Thymus (tissue), 11 donors: ENCODE measurements at regions not wholly inside any gene's neighbourhood (a gene's known extent, or its start where the extent isn't known, plus 50 kb on each side); places are given as distances from the start of the nearest gene placed in this dataset.

Source experiments
- DNase-seq, 9 donors: peaks; one replicate each; pipeline ENCODE4 v3.0.0-alpha.2; 2013; ENCODE audit warnings: low spot score in 9 of 9, low read depth in 6 of 9, missing footprints in 1 of 9
- H3K27ac ChIP-seq, 2 donors: one replicate each; pipeline ENCODE4 v1.5.1; 2013; ENCODE audit warnings: control low read depth in 1 of 2, low read depth in 1 of 2, low read length in 1 of 2, mild to moderate bottlenecking in 1 of 2, moderate library complexity in 1 of 2
- H3K27me3 ChIP-seq, 2 donors: one replicate each; pipeline ENCODE4 v1.5.1; 2013; ENCODE audit warnings: low read length in 1 of 2; ENCODE audit not compliant: control insufficient read depth in 2 of 2, insufficient read depth in 1 of 2
- H3K36me3 ChIP-seq, 2 donors: one replicate each; pipeline ENCODE4 v1.5.1; 2013; ENCODE audit warnings: low read length in 1 of 2, mild to moderate bottlenecking in 1 of 2, moderate library complexity in 1 of 2; ENCODE audit not compliant: control insufficient read depth in 2 of 2, insufficient read depth in 2 of 2
- H3K4me1 ChIP-seq, 2 donors: one replicate each; pipeline ENCODE4 v1.5.1; 2013; ENCODE audit warnings: low read length in 2 of 2; ENCODE audit not compliant: control insufficient read depth in 2 of 2, insufficient read depth in 2 of 2
- H3K4me3 ChIP-seq, 2 donors: one replicate each; pipeline ENCODE4 v1.5.1; 2013; ENCODE audit warnings: low read length in 2 of 2, control low read depth in 1 of 2, mild to moderate bottlenecking in 1 of 2
- H3K9me3 ChIP-seq, 2 donors: one replicate each; pipeline ENCODE4 v1.5.1; 2013; ENCODE audit warnings: low read length in 1 of 2, mild to moderate bottlenecking in 1 of 2; ENCODE audit not compliant: control insufficient read depth in 2 of 2, insufficient read depth in 1 of 2
- WGBS: extraction: QIAGEN DNeasy Blood & Tissue Kit; methylation state at CpG from one replicate; pipeline ENCODE4 v1.1.7; 2013; 5-methylcytosine and 5-hydroxymethylcytosine counted together
- donor health status: healthy.

DNA sequence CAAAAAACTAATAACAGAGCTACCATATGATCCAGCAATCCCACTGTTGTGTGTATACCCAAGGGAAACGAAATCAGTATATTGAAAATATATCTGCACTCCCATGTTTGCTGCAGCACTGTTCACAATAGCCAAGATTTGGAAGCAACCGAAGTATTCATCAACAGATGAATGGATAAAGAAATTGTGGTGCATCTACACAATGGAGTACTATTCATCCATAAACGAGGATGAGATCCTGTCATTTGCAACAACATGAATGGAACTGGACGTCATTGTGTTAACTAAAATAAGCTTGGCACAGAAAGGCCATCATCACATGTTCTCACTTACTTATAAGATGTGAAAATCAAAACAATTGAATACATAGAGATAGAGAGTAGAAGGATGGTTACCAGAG lies 402.1 kb downstream of the KCTD8 start:
- WGBS, result 88% methylated on average over 4 of the region's 4 CpGs
- Histone ChIP-seq H3K4me3 (no peak overlapping the region), H3K27me3 (no peaks in the 10 kb centered on the region), H3K9me3 (no peaks in the 10 kb centered on the region), H3K27ac (no peak overlapping the region), H3K4me1 (no peaks in the 10 kb centered on the region), H3K36me3 (no peaks in the 10 kb centered on the region)
- DNase-seq, result no peak

- no peak overlapping the region for H3K27ac ChIP-seq
- no peaks in the 10 kb centered on the region for H3K9me3 ChIP-seq
- DNase-seq, result no peak
- H3K4me3 ChIP-seq, result no peak overlapping the region
- WGBS, result 30% methylated on average over 6 of the region's 6 CpGs
- no peaks in the 10 kb centered on the region for H3K27me3 ChIP-seq
- H3K36me3 ChIP-seq, result no peaks in the 10 kb centered on the region
- H3K4me1 ChIP-seq, result no peaks in the 10 kb centered on the region
Measured at GRCh38 chr4:44056721-44057151, 391.9 kb downstream of the KCTD8 start.

DNA sequence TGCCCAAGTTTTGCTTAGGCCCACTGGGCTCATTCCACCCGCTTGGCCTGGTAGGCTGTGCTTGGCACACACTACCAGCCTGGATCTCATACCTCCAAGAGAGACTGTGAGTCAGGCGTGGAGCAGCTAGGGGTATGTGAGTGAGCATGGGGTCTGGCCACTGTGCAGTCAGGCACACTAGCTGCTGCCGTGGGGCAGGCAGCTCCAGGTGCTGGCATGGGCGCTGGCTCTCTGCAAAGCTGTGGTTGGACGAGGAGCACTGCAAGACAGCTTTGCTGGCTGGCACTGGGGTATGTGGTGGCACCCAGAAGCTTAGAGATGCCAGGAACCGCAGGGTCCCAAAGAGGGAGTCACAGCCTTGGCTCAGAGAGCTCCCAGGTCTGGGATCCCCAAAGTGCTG lies 377.8 kb downstream of the KCTD8 start:
- Histone ChIP-seq H3K4me3 (no peak overlapping the region), H3K4me1 (no peaks in the 10 kb centered on the region), H3K36me3 (no peaks in the 10 kb centered on the region), H3K27ac (no peak overlapping the region), H3K9me3 (peaks cover 0 to 20% of the 10 kb centered on the region in 2 donors), H3K27me3 (no peaks in the 10 kb centered on the region)
- 81% methylated on average over 6 of the region's 6 CpGs for WGBS
- DNase-seq, result no peak

DNA sequence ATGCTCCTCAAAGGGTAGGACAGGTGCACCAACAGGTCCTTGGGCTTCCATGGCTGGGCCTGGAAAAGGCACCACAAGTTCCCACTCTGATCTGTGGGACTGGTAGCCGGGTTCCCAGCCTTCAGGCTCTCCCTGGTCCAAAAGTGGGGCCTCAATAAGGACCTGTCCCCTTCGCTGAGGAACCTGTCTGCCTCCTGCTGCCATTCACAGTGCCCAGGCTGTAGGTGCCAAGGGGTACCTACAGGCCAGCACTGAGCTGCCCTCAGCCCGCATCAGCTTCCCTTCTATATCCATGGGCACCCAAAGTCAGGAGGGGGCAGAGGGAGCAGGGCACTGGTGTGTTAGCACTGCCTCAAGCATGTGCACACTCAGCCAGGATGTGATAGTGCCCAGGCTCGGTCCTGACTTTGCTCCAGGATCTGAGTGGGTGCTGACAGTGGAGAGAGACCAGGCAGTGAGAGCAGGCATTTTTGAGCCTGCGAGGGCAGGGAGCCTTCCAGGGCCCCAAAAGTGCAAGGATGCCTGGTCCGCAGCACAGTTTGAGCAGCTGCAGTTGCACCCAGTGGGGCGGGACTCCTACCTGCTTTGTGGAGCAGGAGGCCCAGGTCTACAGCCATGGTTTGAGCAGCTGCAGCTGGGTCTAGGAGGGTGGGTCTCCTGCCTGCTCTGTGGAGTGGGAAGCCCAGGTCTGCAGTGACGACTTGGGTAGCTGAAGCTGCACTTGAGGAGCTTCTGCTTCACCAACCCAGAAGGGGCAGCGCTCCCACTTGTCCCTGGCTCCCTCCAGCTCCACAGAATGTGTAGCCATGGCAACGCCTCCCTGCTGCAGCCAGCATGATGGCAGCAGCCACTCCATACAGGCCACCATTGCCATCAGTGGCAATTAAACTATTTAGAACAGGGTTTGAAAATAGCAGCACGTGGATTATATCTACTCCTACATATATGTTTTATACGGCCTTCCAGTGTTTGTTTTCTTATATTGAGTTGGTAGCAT lies 376.4 kb downstream of the KCTD8 start:
- Histone ChIP-seq H3K36me3 (no peaks in the 10 kb centered on the region), H3K4me3 (no peak overlapping the region), H3K9me3 (peaks cover 0 to 20% of the 10 kb centered on the region in 2 donors), H3K27ac (no peak overlapping the region), H3K27me3 (no peaks in the 10 kb centered on the region), H3K4me1 (no peaks in the 10 kb centered on the region)
- no peak for DNase-seq
- WGBS, result 88% methylated on average over 12 of the region's 12 CpGs

- H3K9me3 ChIP-seq, result peaks cover 0 to 1% of the 10 kb centered on the region in 2 donors
- no peaks in the 10 kb centered on the region for H3K36me3 ChIP-seq
- no peak overlapping the region for H3K27ac ChIP-seq
- DNase-seq, result no peak
- H3K4me3 ChIP-seq, result no peak overlapping the region
- no peaks in the 10 kb centered on the region for H3K4me1 ChIP-seq
- no peaks in the 10 kb centered on the region for H3K27me3 ChIP-seq
Measured at GRCh38 chr4:44086753-44087152, 361.9 kb downstream of the KCTD8 start.

DNA sequence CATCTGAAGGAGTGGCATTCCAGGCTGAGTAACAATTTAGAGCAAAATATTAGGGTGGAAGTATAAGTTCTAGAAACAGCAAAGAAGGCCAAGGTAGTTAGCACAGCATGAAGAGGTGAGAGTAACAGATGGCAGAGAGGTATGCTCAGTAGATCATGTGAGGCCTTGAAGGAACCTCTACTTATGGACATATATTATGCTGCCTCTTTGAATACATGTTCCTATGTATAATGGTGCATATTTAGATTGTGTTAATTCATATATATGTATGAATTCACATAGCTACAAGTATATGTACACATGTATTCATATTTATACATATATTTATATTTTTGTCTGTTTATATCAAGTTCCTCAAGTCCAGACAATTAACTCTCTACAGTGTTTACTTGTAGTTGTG lies 355.2 kb downstream of the KCTD8 start:
- H3K4me1 ChIP-seq, result no peaks in the 10 kb centered on the region
- H3K4me3 ChIP-seq, result no peak overlapping the region
- DNase-seq, result no peak
- no peaks in the 10 kb centered on the region for H3K27me3 ChIP-seq
- no peak overlapping the region for H3K27ac ChIP-seq
- H3K9me3 ChIP-seq, result no peaks in the 10 kb centered on the region
- H3K36me3 ChIP-seq, result no peaks in the 10 kb centered on the region

GRCh38 chr4:44098973-44099372 lies 349.6 kb downstream of the KCTD8 start:
- no peak for DNase-seq
- H3K9me3 ChIP-seq, result peaks cover 0 to 3% of the 10 kb centered on the region in 2 donors
- H3K4me3 ChIP-seq, result no peak overlapping the region
- H3K27me3 ChIP-seq, result no peaks in the 10 kb centered on the region
- no peaks in the 10 kb centered on the region for H3K4me1 ChIP-seq
- 88% methylated on average over 7 of the region's 7 CpGs for WGBS
- H3K27ac ChIP-seq, result no peak overlapping the region
- no peaks in the 10 kb centered on the region for H3K36me3 ChIP-seq

DNA sequence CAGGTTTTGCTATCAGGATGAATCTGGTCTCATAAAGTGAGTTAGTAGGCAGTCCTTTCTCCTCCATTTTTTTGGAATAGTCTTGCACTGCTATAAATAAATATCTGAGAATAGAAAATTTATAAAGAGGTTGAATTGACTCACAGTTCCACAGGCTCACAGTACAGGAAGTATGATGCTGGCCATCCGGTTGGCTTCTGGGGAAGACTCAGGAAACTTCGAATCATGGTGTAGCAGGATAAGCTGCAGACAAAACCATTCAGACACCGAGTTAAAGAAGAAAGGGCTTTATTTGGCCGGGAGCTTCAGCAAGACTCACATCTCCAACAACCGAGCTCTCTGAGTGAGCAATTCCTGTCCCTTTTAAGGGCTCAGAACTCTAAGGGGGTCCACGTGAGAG lies 348.2 kb downstream of the KCTD8 start:
- H3K9me3 ChIP-seq, result peaks cover 1 to 10% of the 10 kb centered on the region in 2 donors
- no peak for DNase-seq
- H3K4me3 ChIP-seq, result no peak overlapping the region
- H3K27me3 ChIP-seq, result no peaks in the 10 kb centered on the region
- 88% methylated on average over 6 of the region's 6 CpGs for WGBS
- no peaks in the 10 kb centered on the region for H3K4me1 ChIP-seq
- no peaks in the 10 kb centered on the region for H3K36me3 ChIP-seq
- H3K27ac ChIP-seq, result no peak overlapping the region

DNA sequence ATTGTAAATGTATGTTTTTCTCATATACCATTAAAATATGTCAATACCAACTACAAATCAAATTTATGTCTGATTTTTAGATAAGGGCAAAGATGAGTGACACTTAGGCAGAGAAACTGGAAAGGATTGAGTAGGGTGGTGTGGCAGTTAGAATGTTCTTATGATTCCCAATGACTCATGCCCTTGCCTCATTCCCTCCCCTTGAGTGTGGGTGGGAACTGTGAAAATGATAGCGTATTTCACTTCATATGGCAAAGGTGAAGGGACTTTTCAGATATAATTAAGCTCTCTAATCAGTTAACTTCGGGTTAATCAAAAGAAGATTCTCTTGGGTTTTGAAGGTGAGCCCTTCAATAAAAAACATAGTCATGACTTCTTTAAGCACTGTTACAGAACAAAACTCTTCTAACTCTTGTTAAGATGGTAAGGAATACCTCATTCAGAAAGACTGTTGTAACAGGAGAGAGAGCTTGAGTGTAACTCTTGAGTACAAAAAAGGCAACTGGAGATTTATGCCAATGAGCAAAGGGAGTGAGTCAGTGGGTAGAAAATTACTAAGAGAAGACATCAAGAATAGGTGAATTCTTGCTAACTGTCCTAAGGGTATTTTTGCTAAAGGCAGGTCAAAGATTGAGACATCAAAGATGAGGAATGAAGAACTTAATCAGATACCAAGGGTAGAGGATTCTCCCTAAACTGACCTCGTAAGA lies 329.5 kb downstream of the KCTD8 start:
- Histone ChIP-seq H3K4me1 (no peaks in the 10 kb centered on the region), H3K27me3 (no peaks in the 10 kb centered on the region), H3K9me3 (no peaks in the 10 kb centered on the region), H3K4me3 (no peak overlapping the region), H3K36me3 (no peaks in the 10 kb centered on the region), H3K27ac (no peak overlapping the region)
- WGBS, result 89% methylated on average over 3 of the region's 3 CpGs
- DNase-seq, result no peak
